GM08714 (cell line): ENCODE measurements at regions not wholly inside any gene's neighbourhood (a gene's known extent, or its start where the extent isn't known, plus 50 kb on each side); places are given as distances from the start of the nearest gene placed in this dataset.
"Not testable (repeated sequence)": the region's sequence is repeated elsewhere in the genome, so short reads cannot be mapped to it uniquely, and the experiment has no call there.

Source experiments
- H3K4me3 ChIP-seq: fragments of 200-500 bp; sonication (Bioruptor generic); 2 replicates; pipeline ENCODE4 v1.5.1; 2014; ENCODE audit warnings: mild to moderate bottlenecking, low read length, inconsistent platforms
- ZNF274 ChIP-seq: IDR thresholded peaks from 2 replicates; pipeline ENCODE4 v1.6.1; 2012; ENCODE audit warnings: mild to moderate bottlenecking, low read depth, low read length

DNA sequence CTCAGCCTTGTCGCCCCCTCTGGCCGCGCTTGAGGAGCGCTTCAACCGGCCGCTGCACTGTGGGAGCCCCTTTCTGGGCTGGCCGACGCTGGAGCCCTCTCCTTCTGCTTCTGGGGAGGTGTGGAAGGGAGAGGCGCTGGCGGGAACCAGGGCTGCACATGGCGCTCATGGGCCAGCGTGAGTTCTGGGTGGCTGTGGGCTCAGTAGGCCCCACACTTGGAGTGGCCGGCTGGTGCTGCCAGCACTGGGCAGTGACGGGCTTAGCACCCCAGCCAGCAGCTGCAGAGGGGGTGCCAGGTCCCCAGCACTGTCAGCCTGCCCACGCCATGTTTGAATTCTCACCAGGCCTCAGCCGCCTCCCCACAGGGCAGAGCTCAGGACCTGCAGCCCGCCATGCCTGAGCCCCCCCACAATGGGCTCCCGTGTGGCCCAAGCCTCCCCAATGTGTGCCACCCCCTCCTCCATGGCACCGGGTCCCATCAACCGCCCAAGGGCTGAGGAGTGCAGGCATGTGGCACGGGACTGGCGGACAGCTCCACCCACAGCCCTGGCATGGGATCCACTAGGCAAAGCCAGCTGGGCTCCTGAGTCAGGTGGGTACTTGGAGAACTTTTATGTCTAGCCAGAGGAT lies 615.2 kb downstream of the TRIML1 start:
- TF ChIP-seq ZNF274: no peak
- H3K4me3 ChIP-seq: no peak overlapping the region

- H3K4me3 ChIP-seq: no peak overlapping the region
Measured at GRCh38 chr4:188767496-188767895, 628.3 kb downstream of the TRIML1 start.

DNA sequence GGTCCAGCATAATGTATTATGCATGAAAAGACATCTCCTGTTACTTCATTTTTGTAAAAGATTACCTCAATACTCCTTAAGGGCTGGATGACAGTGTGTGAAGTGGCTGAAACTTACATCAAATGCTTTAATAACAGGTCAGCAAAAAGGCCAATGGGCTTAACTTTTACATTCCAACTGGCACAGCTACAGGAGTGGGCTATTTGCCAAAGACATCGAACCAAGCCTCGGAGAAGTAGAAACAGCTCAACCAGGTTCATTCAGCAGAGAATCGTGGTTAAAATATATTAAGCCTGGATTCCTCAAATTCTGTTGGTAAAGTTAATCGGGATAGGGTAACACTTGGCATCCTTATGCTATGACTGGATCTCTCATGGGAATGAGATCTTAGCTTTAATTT lies 639.7 kb downstream of the TRIML1 start:
- no peak overlapping the region for H3K4me3 ChIP-seq
- no peak for TF ChIP-seq ZNF274

More at GRCh38 chr4:188767496-188767895, 628.3 kb downstream of the TRIML1 start:
- TF ChIP-seq ZNF274: no peak

DNA sequence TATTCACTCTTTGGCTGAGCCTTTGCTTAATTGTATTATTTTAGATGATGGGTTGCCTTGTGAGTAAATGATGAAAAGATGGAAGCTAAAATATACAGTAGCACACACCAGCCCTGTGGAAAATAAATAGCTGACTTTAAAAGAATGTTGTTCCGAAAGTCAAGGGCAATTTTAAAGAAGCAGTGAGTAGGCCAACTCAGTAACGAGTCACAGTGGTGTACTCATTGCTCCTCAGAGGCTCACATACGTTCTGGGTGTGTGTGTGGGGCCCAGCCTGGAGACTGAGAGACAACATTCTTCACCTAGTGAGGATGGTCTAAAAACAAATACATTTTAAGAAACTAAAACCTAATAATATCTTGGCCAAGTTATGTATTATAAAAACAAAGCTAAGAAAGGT lies 640.3 kb downstream of the TRIML1 start:
- no peak overlapping the region for H3K4me3 ChIP-seq
- no peak for TF ChIP-seq ZNF274

DNA sequence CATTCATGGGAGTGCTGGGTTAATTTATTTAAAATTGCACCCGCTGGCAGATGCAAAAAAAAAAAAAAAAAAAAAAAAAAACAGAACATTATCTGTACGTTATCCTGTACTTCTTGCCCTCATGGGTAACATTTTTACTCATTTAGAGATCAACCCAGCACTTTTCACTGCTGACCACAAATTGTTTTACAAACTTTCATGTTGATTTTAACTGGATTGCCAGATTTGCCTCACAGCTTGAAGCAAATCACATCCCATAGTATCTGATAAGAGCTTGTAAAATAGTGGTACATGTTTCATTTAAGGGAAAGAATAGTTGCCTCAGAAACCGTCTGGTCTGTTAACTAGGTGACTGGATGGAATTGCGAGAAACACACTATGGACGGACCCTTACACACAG lies 640.8 kb downstream of the TRIML1 start:
- no peak for TF ChIP-seq ZNF274
- H3K4me3 ChIP-seq: no peak overlapping the region

GRCh38 chr4:188780686-188781085 lies 641.4 kb downstream of the TRIML1 start:
- no peak for TF ChIP-seq ZNF274
- H3K4me3 ChIP-seq: no peak overlapping the region

GRCh38 chr4:188781655-188782054 lies 642.4 kb downstream of the TRIML1 start:
- no peak overlapping the region for H3K4me3 ChIP-seq
- no peak for TF ChIP-seq ZNF274

GRCh38 chr4:188783175-188783574 lies 643.9 kb downstream of the TRIML1 start:
- no peak for TF ChIP-seq ZNF274

DNA sequence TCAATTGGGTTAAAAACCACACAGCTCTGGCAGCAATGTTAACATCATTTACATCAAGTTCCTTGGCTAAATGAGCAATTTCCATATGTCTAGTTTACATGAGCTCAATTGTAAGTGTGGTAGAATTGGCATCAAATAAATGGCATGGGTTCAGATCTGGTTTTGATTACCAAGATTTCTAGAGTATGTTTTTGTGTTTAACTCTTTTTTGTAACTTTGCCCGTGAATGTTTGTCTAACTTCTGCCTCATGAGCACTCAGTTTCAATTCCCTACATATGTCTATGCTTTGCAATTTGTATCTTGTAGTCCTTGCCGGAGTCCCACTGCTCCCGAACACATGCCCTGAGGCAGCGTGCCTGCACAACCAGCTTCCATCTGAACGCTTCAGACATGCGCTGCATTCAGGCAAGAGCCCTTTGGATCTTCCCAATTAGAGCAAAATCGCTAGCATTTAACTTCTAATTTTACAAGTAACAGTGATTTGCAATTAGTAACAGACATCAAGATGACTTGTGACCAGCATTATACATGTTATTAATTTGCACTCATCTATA lies 644.4 kb downstream of the TRIML1 start:
- no peak for TF ChIP-seq ZNF274
- no peak overlapping the region for H3K4me3 ChIP-seq

More at GRCh38 chr4:188783175-188783574, 643.9 kb downstream of the TRIML1 start:
- no peak overlapping the region for H3K4me3 ChIP-seq

DNA sequence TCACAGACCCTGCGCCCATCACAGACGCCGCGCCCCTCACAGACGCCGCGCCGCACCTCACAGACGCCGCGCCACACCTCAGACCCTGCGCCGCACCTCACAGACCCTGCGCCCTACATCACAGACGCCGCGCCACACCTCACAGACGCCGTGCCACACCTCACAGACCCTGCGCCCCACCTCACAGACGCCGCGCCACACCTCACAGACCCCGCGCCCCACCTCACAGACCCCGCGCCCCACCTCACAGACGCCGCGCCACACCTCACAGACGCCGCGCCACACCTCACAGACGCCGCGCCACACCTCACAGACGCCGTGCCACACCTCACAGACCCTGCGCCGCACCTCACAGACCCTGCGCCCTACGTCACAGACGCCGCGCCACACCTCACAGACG lies 657.4 kb downstream of the TRIML1 start:
- H3K4me3 ChIP-seq: not testable (repeated sequence)

- not testable (repeated sequence) for H3K4me3 ChIP-seq
Measured at GRCh38 chr4:188797011-188797410, 657.8 kb downstream of the TRIML1 start.

GRCh38 chr4:188804861-188805260 lies 665.6 kb downstream of the TRIML1 start:
- TF ChIP-seq ZNF274: no peak

DNA sequence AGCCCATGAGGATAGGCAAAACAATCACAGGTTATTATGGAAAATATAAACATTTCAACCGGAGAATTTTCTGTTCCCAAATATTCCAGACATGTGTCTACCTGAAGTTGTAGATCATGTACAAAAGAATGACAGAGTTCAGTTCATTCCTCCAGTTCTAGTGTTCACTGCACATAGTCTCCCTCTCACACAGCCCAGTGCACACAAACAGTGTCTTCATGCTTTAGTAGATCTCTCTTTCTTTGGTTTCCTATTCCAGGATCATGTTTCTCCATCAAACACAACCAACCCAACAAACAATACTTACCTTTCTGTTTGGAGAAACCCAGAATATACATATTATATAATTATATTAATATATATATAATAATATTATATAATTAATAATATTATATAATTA lies 671.9 kb downstream of the TRIML1 start:
- no peak overlapping the region for H3K4me3 ChIP-seq
- TF ChIP-seq ZNF274: no peak

More at GRCh38 chr4:188804861-188805260, 665.6 kb downstream of the TRIML1 start:
- no peak overlapping the region for H3K4me3 ChIP-seq

- no peak overlapping the region for H3K4me3 ChIP-seq
Measured at GRCh38 chr4:188812644-188813043, 673.4 kb downstream of the TRIML1 start.

GRCh38 chr4:188818300-188818699 lies 679.1 kb downstream of the TRIML1 start:
- no peak for TF ChIP-seq ZNF274
- H3K4me3 ChIP-seq: no peak overlapping the region

More at GRCh38 chr4:188812644-188813043, 673.4 kb downstream of the TRIML1 start:
- no peak for TF ChIP-seq ZNF274

- no peak overlapping the region for H3K4me3 ChIP-seq
- no peak for TF ChIP-seq ZNF274
Measured at GRCh38 chr4:188819233-188819632, 680.0 kb downstream of the TRIML1 start.
